22Rv1 (cell line): ENCODE measurements at regions not wholly inside any gene's neighbourhood (a gene's known extent, or its start where the extent isn't known, plus 50 kb on each side); places are given as distances from the start of the nearest gene placed in this dataset.

Source experiments
- H3K27ac ChIP-seq: fragments of 450-650 bp; 2 replicates; pipeline ENCODE4 v1.5.1; 2017
- ZFX ChIP-seq: fragments of 450-650 bp; IDR thresholded peaks from 2 replicates; pipeline ENCODE4 v1.6.1; 2017; ENCODE audit warnings: antibody characterized with exemption, borderline replicate concordance
- TF ChIP-seq, protein P1 (sequence below): fragments of 450-650 bp; IDR thresholded peaks from 2 replicates; pipeline ENCODE4 v1.5.1; 2017; ENCODE audit warnings: mild to moderate bottlenecking

DNA sequence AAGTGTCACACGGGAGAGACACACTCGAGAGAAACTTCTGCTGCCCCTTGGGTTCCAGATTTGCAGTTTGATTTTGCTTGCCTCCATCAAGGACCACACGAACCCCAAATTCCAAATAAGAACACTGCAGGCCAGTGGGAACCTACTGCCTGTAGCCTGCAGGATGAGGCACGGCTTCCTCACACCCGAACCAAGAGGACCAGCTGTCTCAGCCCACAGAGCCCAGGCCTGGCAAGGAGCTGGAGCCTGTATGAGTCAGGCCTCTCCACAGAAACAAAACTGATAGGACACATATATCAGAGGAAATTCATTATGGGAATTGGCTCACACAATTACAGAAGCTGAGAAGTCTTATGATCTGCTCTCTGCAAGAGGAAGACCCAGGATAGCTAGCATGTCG lies 188.1 kb upstream of the NSMCE3 start:
- H3K27ac ChIP-seq = no peak overlapping the region
- TF ChIP-seq ZFX = no peak
- TF ChIP-seq, protein P1, sequence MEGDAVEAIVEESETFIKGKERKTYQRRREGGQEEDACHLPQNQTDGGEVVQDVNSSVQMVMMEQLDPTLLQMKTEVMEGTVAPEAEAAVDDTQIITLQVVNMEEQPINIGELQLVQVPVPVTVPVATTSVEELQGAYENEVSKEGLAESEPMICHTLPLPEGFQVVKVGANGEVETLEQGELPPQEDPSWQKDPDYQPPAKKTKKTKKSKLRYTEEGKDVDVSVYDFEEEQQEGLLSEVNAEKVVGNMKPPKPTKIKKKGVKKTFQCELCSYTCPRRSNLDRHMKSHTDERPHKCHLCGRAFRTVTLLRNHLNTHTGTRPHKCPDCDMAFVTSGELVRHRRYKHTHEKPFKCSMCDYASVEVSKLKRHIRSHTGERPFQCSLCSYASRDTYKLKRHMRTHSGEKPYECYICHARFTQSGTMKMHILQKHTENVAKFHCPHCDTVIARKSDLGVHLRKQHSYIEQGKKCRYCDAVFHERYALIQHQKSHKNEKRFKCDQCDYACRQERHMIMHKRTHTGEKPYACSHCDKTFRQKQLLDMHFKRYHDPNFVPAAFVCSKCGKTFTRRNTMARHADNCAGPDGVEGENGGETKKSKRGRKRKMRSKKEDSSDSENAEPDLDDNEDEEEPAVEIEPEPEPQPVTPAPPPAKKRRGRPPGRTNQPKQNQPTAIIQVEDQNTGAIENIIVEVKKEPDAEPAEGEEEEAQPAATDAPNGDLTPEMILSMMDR = no peak

DNA sequence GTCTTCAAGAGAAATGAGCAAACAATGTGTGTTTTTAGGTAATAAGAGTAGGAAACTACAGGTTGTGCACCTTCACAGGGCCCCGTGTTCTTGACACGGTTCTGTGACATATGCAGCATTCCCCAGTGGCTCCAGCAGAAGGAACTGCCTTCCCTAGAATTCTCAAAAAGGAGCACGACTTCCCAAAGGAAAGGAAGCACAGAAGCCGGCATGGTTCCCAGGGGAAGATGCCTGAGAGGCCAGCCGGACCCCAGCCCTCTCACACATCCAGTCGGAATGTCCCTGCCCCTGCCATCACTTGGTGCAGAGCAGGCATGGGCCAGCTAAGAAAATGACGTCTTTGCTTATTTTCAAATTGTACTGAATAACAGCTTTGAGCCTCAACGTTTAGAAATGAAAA lies 187.3 kb upstream of the NSMCE3 start:
- no peak for TF ChIP-seq ZFX
- TF ChIP-seq, protein P1 = no peak
- H3K27ac ChIP-seq = no peak overlapping the region

DNA sequence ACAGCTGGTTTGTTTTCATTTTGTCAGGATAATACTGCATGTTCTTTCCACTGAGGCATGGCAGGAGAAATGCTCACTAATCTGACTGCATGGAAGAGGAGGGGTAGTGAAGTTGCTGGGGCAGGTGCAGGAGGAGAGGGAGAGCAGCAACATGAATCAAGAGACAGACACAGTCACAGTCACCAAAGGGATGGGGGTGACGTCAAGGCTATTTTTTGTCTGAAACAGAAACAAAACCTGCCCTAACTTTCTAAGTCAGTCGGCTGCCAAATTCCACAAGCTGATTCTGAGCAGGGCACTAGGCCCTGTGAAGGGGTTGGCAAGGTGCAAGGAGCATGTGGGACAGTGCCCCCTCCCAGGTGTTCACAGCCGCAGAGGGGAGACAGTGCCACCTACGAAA lies 186.6 kb upstream of the NSMCE3 start:
- no peak overlapping the region for H3K27ac ChIP-seq
- TF ChIP-seq ZFX = no peak
- TF ChIP-seq, protein P1 = no peak

DNA sequence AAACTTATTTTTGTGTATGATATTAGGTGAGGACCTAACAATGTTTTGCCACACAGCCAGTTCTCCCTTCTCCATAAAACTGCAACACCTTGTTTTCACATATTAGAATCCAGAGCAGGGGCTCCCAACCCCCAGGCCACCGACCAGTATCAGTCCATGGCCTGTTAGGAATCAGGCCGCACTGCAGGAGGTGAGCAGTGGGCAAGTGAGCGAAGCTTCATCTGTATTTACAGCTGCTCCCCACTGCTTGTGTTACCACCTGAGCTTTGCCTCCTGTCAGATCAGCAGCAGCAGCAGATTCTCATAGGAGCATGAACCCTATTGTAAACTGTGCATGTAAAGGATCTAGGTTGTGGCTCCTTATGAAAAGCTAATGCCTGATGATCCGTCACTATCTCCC lies 185.9 kb upstream of the NSMCE3 start:
- TF ChIP-seq, protein P1 = no peak
- no peak for TF ChIP-seq ZFX
- no peak overlapping the region for H3K27ac ChIP-seq

DNA sequence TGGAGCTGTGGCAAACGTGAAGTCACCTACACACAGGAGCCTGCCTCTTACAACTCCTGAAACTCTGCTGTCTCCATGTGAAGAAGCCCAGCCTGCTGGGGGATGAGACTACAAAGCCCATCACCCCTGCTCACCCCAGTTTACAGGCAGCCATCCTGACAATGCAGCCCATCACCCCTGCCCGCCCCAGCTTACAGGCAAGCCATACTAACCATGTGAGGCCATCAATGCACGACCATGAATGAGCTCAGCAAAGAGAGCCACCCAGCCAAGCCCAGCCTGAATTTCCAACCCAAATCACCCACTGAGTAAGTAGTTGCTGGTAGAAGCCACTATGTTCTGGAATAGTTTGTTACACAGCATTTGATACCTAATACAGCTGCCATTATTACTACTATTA lies 185.4 kb upstream of the NSMCE3 start:
- TF ChIP-seq ZFX = no peak
- TF ChIP-seq, protein P1 = no peak
- no peak overlapping the region for H3K27ac ChIP-seq

DNA sequence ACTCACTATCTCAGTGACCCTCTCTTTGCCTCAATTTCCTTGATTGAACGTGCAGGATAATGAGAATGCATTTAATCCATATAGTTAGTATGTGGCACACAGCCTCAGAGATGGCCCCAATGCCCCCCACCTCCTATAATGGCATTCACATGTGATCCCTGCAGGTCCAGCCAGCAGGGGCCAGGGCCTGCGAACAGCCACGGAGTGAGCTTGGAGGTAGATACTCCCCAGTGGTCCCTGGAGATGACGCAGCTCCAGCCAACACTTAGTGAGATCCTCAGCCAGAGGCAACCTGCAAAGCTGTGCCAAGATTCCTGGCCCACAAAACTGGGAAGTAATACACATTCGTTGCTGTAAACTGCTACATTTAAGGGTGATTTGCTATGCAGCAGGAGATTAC lies 184.9 kb upstream of the NSMCE3 start:
- no peak overlapping the region for H3K27ac ChIP-seq
- TF ChIP-seq, protein P1 = no peak
- no peak for TF ChIP-seq ZFX

DNA sequence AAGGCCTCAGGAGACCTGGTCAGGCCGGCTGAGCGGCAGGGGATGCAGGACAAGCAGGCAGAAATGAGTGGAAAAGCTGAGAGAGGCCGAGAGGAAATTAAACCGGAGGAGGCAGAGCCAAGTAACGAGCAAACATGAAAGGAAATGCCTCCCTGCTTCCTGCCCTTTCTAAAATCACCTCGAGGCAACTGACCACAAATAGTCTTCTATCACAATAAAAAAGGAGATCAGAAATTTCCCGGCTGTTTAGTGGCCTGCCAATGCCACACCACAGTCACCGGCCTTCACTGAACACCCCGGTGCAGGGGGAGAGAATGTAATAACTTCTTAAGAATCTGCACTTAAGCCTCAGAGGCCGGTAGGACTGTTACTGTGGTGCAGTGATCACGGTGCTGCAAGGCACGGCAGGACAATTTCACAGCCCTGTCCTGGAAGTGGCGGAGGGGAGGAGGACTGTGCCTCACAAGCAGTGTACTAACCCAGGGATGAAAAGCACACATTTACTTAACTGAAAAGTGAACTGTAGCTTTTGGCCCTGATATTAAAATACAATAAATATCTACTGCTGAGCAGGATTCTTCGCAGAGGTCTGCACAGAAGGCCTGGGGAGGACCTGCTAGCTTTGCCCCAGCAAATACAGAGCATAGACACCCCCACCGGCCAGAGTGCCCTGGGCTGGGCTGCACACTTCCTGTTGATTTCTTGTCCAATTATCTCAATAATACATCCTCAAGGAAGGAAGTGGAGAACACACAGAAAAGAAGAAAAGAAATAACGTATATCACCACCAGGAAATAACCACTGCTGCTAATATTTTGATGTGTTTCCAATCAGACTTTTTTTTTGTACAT lies 183.5 kb upstream of the NSMCE3 start:
- no peak overlapping the region for H3K27ac ChIP-seq
- no peak for TF ChIP-seq ZFX
